ENCODE measurements at regions not wholly inside any gene's neighbourhood (a gene's known extent, or its start where the extent isn't known, plus 50 kb on each side); places are given as distances from the start of the nearest gene placed in this dataset.

DNA sequence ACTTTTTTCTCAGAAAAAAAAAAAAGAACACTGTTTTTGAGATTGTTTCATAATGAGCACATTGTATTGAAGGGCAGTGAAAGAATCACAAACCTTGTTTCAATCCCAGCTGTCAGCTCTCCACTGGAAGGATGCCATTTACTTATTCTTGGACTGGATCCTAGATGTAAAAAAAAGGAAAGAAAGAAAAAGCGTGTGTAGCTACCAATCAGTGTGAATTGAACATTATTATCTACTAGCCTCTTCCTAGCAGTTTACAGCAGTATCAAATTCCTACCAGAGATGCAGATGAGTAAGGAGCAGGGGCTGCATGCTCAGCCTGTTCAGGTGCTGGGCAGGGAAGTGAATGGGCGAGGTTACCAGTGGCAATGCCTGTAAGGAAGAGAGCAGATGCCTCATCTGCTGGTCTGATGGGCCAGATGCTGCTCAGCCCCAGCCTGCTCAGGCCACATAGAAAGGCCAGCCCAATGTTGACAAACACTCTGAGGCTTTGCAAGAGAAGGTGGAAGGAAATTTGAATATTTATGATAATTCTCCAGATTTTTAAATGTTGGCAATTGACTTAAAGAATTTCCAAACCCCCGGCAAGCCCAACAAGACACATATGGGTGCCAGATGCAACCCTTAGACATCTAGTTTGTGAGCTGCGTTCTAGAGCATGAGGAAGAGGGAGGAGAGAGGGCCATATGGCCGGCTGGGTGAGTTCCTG lies 189.5 kb downstream of the IBTK start:
- TF ChIP-seq CTCF (IDR thresholded peaks at IDR 0.05) (no peak), EZH2 (IDR thresholded peaks at IDR 0.05) (no peak), EZH2phosphoT487 (IDR thresholded peaks at IDR 0.05) (no peak)

All from neural progenitor cell (in vitro differentiated cells).